ENCODE measurements at regions not wholly inside any gene's neighbourhood (a gene's known extent, or its start where the extent isn't known, plus 50 kb on each side); places are given as distances from the start of the nearest gene placed in this dataset.

DNA sequence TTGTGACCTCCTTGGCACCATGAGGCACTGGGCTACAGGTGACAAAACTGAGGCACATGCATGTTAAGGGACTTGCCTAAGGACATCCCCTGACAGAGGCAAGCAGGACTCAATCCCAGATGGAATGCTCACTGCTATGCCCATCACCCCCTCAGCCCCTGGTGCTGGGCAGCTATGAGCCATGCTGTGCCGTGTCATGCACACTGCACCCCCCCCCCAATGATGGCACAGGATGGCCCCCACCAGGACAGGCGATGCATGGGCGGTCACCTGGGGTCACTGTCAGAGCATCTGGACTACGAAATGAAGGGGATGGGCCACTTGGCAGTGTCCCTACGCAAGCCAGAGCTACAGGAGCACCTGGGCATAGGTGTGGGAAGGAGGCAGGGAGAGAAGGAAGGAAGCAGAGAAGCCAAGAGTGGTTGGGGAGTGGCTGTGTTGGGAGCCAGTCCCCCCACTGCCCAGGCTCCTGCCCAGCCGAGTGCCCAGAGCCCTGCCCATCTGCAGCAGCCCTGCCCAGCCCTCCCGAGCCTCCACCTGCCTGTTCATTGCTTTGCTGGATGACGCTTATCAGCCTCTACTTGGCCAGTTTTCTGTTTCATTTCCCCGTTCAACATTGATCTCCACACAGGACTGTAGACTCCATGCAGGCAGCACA is 84.9 kb upstream of the DIO3 start:
- H2AFZ ChIP-seq (ENCODE audit: low read depth, low read length), result no peak overlapping the region
- H3F3A ChIP-seq (ENCODE audit: insufficient read depth, low read length, poor library complexity, severe bottlenecking), result no peaks in the 10 kb centered on the region

GRCh38 chr14:101476916-101477553 is 84.3 kb upstream of the DIO3 start:
- no peaks in the 10 kb centered on the region for H4K20me1 ChIP-seq (ENCODE audit: insufficient read depth)
- H3K4me2 ChIP-seq (ENCODE audit: low read length), result no peak overlapping the region
- no peaks in the 10 kb centered on the region for H3F3A ChIP-seq (ENCODE audit: insufficient read depth, low read length, poor library complexity, severe bottlenecking)
- H3K4me3 ChIP-seq (ENCODE audit: low read length), result no peak overlapping the region
- H3K79me2 ChIP-seq (replicated peaks; ENCODE audit: insufficient read depth, low read length), result no peaks in the 10 kb centered on the region
- H3K36me3 ChIP-seq (ENCODE audit: insufficient read depth, low read length), result no peaks in the 10 kb centered on the region
- no peaks in the 10 kb centered on the region for H3K27me3 ChIP-seq (ENCODE audit: insufficient read depth, low read depth, low read length)
- no peaks in the 10 kb centered on the region for H3K9me2 ChIP-seq (ENCODE audit: insufficient read depth, low read length)
- no peak overlapping the region for H2AFZ ChIP-seq (ENCODE audit: low read depth, low read length)
- H3K27ac ChIP-seq (ENCODE audit: low read length), result peak overlapping the region; percentile 20
- no peaks in the 10 kb centered on the region for H3K9me3 ChIP-seq (ENCODE audit: low read length)
- TF ChIP-seq, protein P1, sequence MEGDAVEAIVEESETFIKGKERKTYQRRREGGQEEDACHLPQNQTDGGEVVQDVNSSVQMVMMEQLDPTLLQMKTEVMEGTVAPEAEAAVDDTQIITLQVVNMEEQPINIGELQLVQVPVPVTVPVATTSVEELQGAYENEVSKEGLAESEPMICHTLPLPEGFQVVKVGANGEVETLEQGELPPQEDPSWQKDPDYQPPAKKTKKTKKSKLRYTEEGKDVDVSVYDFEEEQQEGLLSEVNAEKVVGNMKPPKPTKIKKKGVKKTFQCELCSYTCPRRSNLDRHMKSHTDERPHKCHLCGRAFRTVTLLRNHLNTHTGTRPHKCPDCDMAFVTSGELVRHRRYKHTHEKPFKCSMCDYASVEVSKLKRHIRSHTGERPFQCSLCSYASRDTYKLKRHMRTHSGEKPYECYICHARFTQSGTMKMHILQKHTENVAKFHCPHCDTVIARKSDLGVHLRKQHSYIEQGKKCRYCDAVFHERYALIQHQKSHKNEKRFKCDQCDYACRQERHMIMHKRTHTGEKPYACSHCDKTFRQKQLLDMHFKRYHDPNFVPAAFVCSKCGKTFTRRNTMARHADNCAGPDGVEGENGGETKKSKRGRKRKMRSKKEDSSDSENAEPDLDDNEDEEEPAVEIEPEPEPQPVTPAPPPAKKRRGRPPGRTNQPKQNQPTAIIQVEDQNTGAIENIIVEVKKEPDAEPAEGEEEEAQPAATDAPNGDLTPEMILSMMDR (IDR thresholded peaks at IDR 0.05; ENCODE audit: poor library complexity, severe bottlenecking), result no peak
- no peak overlapping the region for H3K9ac ChIP-seq (ENCODE audit: low read length)

More for the DNA sequence above, 84.9 kb upstream of the DIO3 start:
- Histone ChIP-seq H3K9ac (ENCODE audit: low read length) (no peak overlapping the region), H3K27ac (ENCODE audit: low read length) (peak overlapping the region; percentile 20), H3K36me3 (ENCODE audit: insufficient read depth, low read length) (no peaks in the 10 kb centered on the region), H3K9me3 (ENCODE audit: low read length) (no peaks in the 10 kb centered on the region), H3K4me2 (ENCODE audit: low read length) (no peak overlapping the region), H3K79me2 (replicated peaks; ENCODE audit: insufficient read depth, low read length) (no peaks in the 10 kb centered on the region), H3K9me2 (ENCODE audit: insufficient read depth, low read length) (no peaks in the 10 kb centered on the region), H3K4me3 (ENCODE audit: low read length) (no peak overlapping the region), H4K20me1 (ENCODE audit: insufficient read depth) (no peaks in the 10 kb centered on the region), H3K27me3 (ENCODE audit: insufficient read depth, low read depth, low read length) (no peaks in the 10 kb centered on the region)
- TF ChIP-seq EZH2 (IDR thresholded peaks at IDR 0.05; ENCODE audit: borderline replicate concordance, insufficient read depth, low read length, poor library complexity, severe bottlenecking) (no peak), POLR2AphosphoS5 (IDR thresholded peaks at IDR 0.05) (no peak), MXI1 (conservative IDR thresholded peaks at IDR 0.05; ENCODE audit: poor library complexity, severe bottlenecking) (no peak)
- TF ChIP-seq, protein P1 (IDR thresholded peaks at IDR 0.05; ENCODE audit: poor library complexity, severe bottlenecking), result no peak
- TF ChIP-seq, protein P2, sequence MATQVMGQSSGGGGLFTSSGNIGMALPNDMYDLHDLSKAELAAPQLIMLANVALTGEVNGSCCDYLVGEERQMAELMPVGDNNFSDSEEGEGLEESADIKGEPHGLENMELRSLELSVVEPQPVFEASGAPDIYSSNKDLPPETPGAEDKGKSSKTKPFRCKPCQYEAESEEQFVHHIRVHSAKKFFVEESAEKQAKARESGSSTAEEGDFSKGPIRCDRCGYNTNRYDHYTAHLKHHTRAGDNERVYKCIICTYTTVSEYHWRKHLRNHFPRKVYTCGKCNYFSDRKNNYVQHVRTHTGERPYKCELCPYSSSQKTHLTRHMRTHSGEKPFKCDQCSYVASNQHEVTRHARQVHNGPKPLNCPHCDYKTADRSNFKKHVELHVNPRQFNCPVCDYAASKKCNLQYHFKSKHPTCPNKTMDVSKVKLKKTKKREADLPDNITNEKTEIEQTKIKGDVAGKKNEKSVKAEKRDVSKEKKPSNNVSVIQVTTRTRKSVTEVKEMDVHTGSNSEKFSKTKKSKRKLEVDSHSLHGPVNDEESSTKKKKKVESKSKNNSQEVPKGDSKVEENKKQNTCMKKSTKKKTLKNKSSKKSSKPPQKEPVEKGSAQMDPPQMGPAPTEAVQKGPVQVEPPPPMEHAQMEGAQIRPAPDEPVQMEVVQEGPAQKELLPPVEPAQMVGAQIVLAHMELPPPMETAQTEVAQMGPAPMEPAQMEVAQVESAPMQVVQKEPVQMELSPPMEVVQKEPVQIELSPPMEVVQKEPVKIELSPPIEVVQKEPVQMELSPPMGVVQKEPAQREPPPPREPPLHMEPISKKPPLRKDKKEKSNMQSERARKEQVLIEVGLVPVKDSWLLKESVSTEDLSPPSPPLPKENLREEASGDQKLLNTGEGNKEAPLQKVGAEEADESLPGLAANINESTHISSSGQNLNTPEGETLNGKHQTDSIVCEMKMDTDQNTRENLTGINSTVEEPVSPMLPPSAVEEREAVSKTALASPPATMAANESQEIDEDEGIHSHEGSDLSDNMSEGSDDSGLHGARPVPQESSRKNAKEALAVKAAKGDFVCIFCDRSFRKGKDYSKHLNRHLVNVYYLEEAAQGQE (IDR thresholded peaks at IDR 0.05; ENCODE audit: borderline replicate concordance), result no peak

All from neural cell (in vitro differentiated cells).